Uterus (tissue), 3 donors: ENCODE measurements at regions not wholly inside any gene's neighbourhood (a gene's known extent, or its start where the extent isn't known, plus 50 kb on each side); places are given as distances from the start of the nearest gene placed in this dataset.

ENCODE experiments used
- DNase-seq, 2 donors: peaks; one replicate each; pipeline ENCODE4 v3.0.0-alpha.2; 2019 to 2020
- H3K27ac ChIP-seq, 2 donors: fragments of 200-600 bp; sonication (generic); 1 replicate in 1 of 2; 2 replicates in 1 of 2; pipeline ENCODE4 v1.5.1; 2016 to 2018
- H3K27me3 ChIP-seq, 2 donors: fragments of 200-600 bp; sonication (generic); one replicate each; pipeline ENCODE4 v1.5.1; 2018 to 2019; ENCODE audit warnings: control low read depth in 1 of 2
- H3K36me3 ChIP-seq, 2 donors: fragments of 200-600 bp; sonication (generic); one replicate each; pipeline ENCODE4 v1.5.1; 2019; ENCODE audit warnings: control low read depth in 1 of 2
- H3K4me1 ChIP-seq, 2 donors: fragments of 200-600 bp; sonication (generic); one replicate each; pipeline ENCODE4 v1.5.1; 2018 to 2019; ENCODE audit warnings: control low read depth in 1 of 2
- H3K4me3 ChIP-seq, 2 donors: fragments of 200-600 bp; sonication (generic); 1 replicate in 1 of 2; 2 replicates in 1 of 2; pipeline ENCODE4 v1.5.1; 2018 to 2019; ENCODE audit warnings: mild to moderate bottlenecking in 1 of 2
- H3K9me3 ChIP-seq, 2 donors: fragments of 200-600 bp; sonication (generic); one replicate each; pipeline ENCODE4 v1.5.1; 2019; ENCODE audit warnings: control low read depth in 1 of 2
- CTCF ChIP-seq, 4 experiments: fragments of 200-600 bp in 2 of 4; fragments of 450-650 bp in 2 of 4; sonication (generic) in 2 of 4; IDR thresholded peaks; one replicate each; pipeline ENCODE4 v1.5.1; 2016 to 2019; ENCODE audit warnings: antibody characterized with exemption in 4 of 4, mild to moderate bottlenecking in 2 of 4, moderate library complexity in 1 of 4
- POLR2A ChIP-seq, 2 donors: fragments of 450-650 bp; IDR thresholded peaks; one replicate each; pipeline ENCODE4 v1.6.1; 2016; ENCODE audit warnings: antibody characterized with exemption in 2 of 2, mild to moderate bottlenecking in 1 of 2, moderate library complexity in 1 of 2
- intact Hi-C: fragments of 100-400 bp; cut with DNase I; formaldehyde crosslinking; loops from one replicate; pipeline ENCODE4 v1.15.1; 2023; ENCODE audit warnings: low total_unique reads
- donor health status: DM: yes; HTN: yes; CAD: no.

- H3K27ac ChIP-seq = no peak overlapping the region
- intact Hi-C loops = no loop called here
- H3K36me3 ChIP-seq = no peaks in the 10 kb centered on the region
- no peak for DNase-seq
- TF ChIP-seq CTCF (IDR thresholded peaks at IDR 0.05) = no peak
- TF ChIP-seq POLR2A (IDR thresholded peaks at IDR 0.05) = no peak
- no peaks in the 10 kb centered on the region for H3K9me3 ChIP-seq
- no peak overlapping the region for H3K4me3 ChIP-seq
- no peaks in the 10 kb centered on the region for H3K4me1 ChIP-seq
- no peaks in the 10 kb centered on the region for H3K27me3 ChIP-seq
Observed at GRCh38 chr19:28555317-28555716, 657.6 kb downstream of the UQCRFS1 start.

- no peak for DNase-seq
- no peaks in the 10 kb centered on the region for H3K27me3 ChIP-seq
- intact Hi-C loops = no loop called here
- H3K4me3 ChIP-seq = no peak overlapping the region
- no peaks in the 10 kb centered on the region for H3K4me1 ChIP-seq
- H3K27ac ChIP-seq = no peak overlapping the region
- no peaks in the 10 kb centered on the region for H3K9me3 ChIP-seq
- no peak for TF ChIP-seq CTCF (IDR thresholded peaks at IDR 0.05)
- no peak for TF ChIP-seq POLR2A (IDR thresholded peaks at IDR 0.05)
- no peaks in the 10 kb centered on the region for H3K36me3 ChIP-seq
Observed at GRCh38 chr19:28554321-28555091, 658.4 kb downstream of the UQCRFS1 start.

- no peaks in the 10 kb centered on the region for H3K27me3 ChIP-seq
- no peak for DNase-seq
- TF ChIP-seq CTCF (IDR thresholded peaks at IDR 0.05) (no peak), POLR2A (IDR thresholded peaks at IDR 0.05) (no peak)
- H3K4me1 ChIP-seq = no peaks in the 10 kb centered on the region
- intact Hi-C loops = no loop called here
- H3K27ac ChIP-seq = no peak overlapping the region
- no peak overlapping the region for H3K4me3 ChIP-seq
- no peaks in the 10 kb centered on the region for H3K9me3 ChIP-seq
- no peaks in the 10 kb centered on the region for H3K36me3 ChIP-seq
Observed at GRCh38 chr19:28553764-28554163, 659.2 kb downstream of the UQCRFS1 start.

- Histone ChIP-seq H3K27ac (no peak overlapping the region), H3K36me3 (no peaks in the 10 kb centered on the region), H3K27me3 (no peaks in the 10 kb centered on the region), H3K4me1 (no peaks in the 10 kb centered on the region), H3K4me3 (no peak overlapping the region), H3K9me3 (no peaks in the 10 kb centered on the region)
- intact Hi-C loops = no loop called here
- no peak for DNase-seq
- no peak for TF ChIP-seq POLR2A (IDR thresholded peaks at IDR 0.05)
Observed at GRCh38 chr19:28553005-28553404, 659.9 kb downstream of the UQCRFS1 start.

GRCh38 chr19:28549680-28550277 lies 663.2 kb downstream of the UQCRFS1 start:
- DNase-seq = no peak
- Histone ChIP-seq H3K4me3 (no peak overlapping the region), H3K4me1 (no peaks in the 10 kb centered on the region), H3K27me3 (no peaks in the 10 kb centered on the region), H3K36me3 (no peaks in the 10 kb centered on the region), H3K27ac (no peak overlapping the region), H3K9me3 (no peaks in the 10 kb centered on the region)
- intact Hi-C loops = no loop called here
- no peak for TF ChIP-seq POLR2A (IDR thresholded peaks at IDR 0.05)
- no peak for TF ChIP-seq CTCF (IDR thresholded peaks at IDR 0.05)
